GM12878 (cell line): ENCODE measurements at regions not wholly inside any gene's neighbourhood (a gene's known extent, or its start where the extent isn't known, plus 50 kb on each side); places are given as distances from the start of the nearest gene placed in this dataset.

Experiments
- ATAC-seq: fragments of 200-7000 bp; cut with Tn5 transposase; 3 replicates; pipeline ENCODE4 v1.9.1; 2020; ENCODE audit warnings: mild to moderate bottlenecking, moderate library complexity
- BruUV-seq: library from RNA; stranded (reverse); fragments of 400-500 nt; replicated peaks from 2 replicates; lab custom pipeline; 2021; lab: Mats Ljungman, UMichigan
- CTCF ChIA-PET: fragments of 300-600 bp; sonication (Branson Sonifier 250); formaldehyde crosslinking; extraction: SDS; loops from one replicate; lab custom pipeline; 2021; ENCODE audit warnings: inconsistent platforms; lab: Yijun Ruan, JAX
- POLR2A ChIA-PET: fragments of 350-600 bp; formaldehyde crosslinking; extraction: SDS; loops from one replicate; lab custom pipeline; 2021; ENCODE audit warnings: inconsistent platforms; lab: Charles Lee
- RAD21 ChIA-PET: fragments of 300-600 bp; sonication (Branson Sonifier 250); formaldehyde crosslinking; loops from one replicate; lab custom pipeline; 2023; ENCODE audit warnings: antibody characterized with exemption; ENCODE audit not compliant: unreplicated experiment; lab: Charles Lee
- SMC1A ChIA-PET: fragments of 300-600 bp; sonication (Branson Sonifier 250); formaldehyde crosslinking; loops from one replicate; lab custom pipeline; 2023; ENCODE audit not compliant: unreplicated experiment, uncharacterized antibody; lab: Charles Lee
- DNase-seq: peaks from one replicate; pipeline ENCODE4 v3.0.0-alpha.2; 2011; ENCODE audit warnings: low read depth, low spot score
- FAIRE-seq: peaks from 3 replicates; lab custom pipeline; 2011; peaks lifted over from hg19 to GRCh38; lab: Jason Lieb, UNC
- H2AFZ ChIP-seq: 2 replicates; pipeline ENCODE4 v1.6.0; 2011; ENCODE audit warnings: low read depth, low read length, control low read depth; ENCODE audit not compliant: control insufficient read depth
- H3K27ac ChIP-seq: 2 replicates; pipeline ENCODE4 v1.5.1; 2011; ENCODE audit warnings: control low read depth; ENCODE audit not compliant: control insufficient read depth, insufficient read depth
- H3K27me3 ChIP-seq, 2 experiments: replicated peaks in 1 of 2; 2 replicates each; pipeline versions ENCODE4 v1.6.0 to v1.6.1; 2011; ENCODE audit warnings: low read length in 1 of 2; ENCODE audit not compliant: control insufficient read depth in 2 of 2, insufficient read depth in 2 of 2
- H3K36me3 ChIP-seq, 2 experiments: 2 replicates each; pipeline ENCODE4 v1.5.1; 2011; ENCODE audit warnings: low read length in 1 of 2; ENCODE audit not compliant: control insufficient read depth in 2 of 2, insufficient read depth in 2 of 2
- H3K4me1 ChIP-seq: 2 replicates; pipeline ENCODE4 v1.6.1; 2011; ENCODE audit warnings: mild to moderate bottlenecking, low read length, moderate library complexity, mixed read lengths; ENCODE audit not compliant: control insufficient read depth, insufficient read depth
- H3K4me2 ChIP-seq: 2 replicates; pipeline ENCODE4 v1.6.0; 2011; ENCODE audit warnings: control low read depth; ENCODE audit not compliant: control insufficient read depth, insufficient read depth
- H3K4me3 ChIP-seq: fragments of 200-600 bp; sonication (generic); 2 replicates; pipeline ENCODE4 v1.5.1; 2016
- H3K79me2 ChIP-seq: 2 replicates; pipeline ENCODE4 v1.6.0; 2011; ENCODE audit warnings: low read length; ENCODE audit not compliant: control insufficient read depth, insufficient read depth
- H3K9ac ChIP-seq: 2 replicates; pipeline ENCODE4 v1.8.0; 2011; ENCODE audit warnings: low read length, control low read depth, mixed read lengths; ENCODE audit not compliant: control insufficient read depth, insufficient read depth
- H3K9me3 ChIP-seq: replicated peaks from 3 replicates; pipeline ENCODE4 v1.5.1; 2011; ENCODE audit warnings: mild to moderate bottlenecking, low read length; ENCODE audit not compliant: control insufficient read depth, insufficient read depth
- H4K20me1 ChIP-seq: 2 replicates; pipeline ENCODE4 v1.6.0; 2011; ENCODE audit not compliant: control insufficient read depth, insufficient read depth
- ATF7 ChIP-seq: fragments of 450-650 bp; IDR thresholded peaks from 2 replicates; pipeline ENCODE4 v1.6.1; 2016; ENCODE audit warnings: low read depth, mild to moderate bottlenecking
- BMI1 ChIP-seq: fragments of 450-650 bp; IDR thresholded peaks from 2 replicates; pipeline ENCODE4 v1.6.1; 2016; ENCODE audit warnings: mild to moderate bottlenecking, moderate library complexity, borderline replicate concordance
- NFYB ChIP-seq: IDR thresholded peaks from 2 replicates; pipeline ENCODE4 v1.6.1; 2011; ENCODE audit warnings: low read depth, mild to moderate bottlenecking, low read length, improper control_type of control experiment, moderate library complexity; ENCODE audit not compliant: insufficient read depth
- RUNX3 ChIP-seq: IDR thresholded peaks from 2 replicates; pipeline ENCODE4 v1.6.1; 2012; ENCODE audit warnings: low read length, inconsistent platforms
- TBL1XR1 ChIP-seq: IDR thresholded peaks from 2 replicates; pipeline ENCODE4 v1.6.1; 2012; ENCODE audit warnings: low read depth, low read length, improper control_type of control experiment
- ZNF207 ChIP-seq: fragments of 450-650 bp; IDR thresholded peaks from 2 replicates; pipeline ENCODE4 v1.6.1; 2014; ENCODE audit warnings: antibody characterized with exemption, mild to moderate bottlenecking, borderline replicate concordance
- ZZZ3 ChIP-seq: IDR thresholded peaks from 2 replicates; pipeline ENCODE4 v1.6.1; 2011; ENCODE audit warnings: low read depth; ENCODE audit not compliant: control insufficient read depth, insufficient read length
- WGBS: methylation state at CpG from one replicate; pipeline ENCODE4 v1.1.6; 2016; ENCODE audit warnings: low lambda C conversion rate; ENCODE audit not compliant: insufficient replicate concordance, insufficient coverage; ENCODE audit errors: missing lambda C conversion rate; 5-methylcytosine and 5-hydroxymethylcytosine counted together
- in situ Hi-C: fragments of 300-500 bp; cut with MboI; formaldehyde crosslinking; loops from 9 replicates; pipeline ENCODE4 v1.14.3; 2018; ENCODE audit warnings: mixed read lengths
- intact Hi-C: fragments of 100-400 bp; cut with micrococcal nuclease; formaldehyde crosslinking; loops from one replicate; pipeline ENCODE4 v1.14.2; 2022; ENCODE audit not compliant: unreplicated experiment

DNA sequence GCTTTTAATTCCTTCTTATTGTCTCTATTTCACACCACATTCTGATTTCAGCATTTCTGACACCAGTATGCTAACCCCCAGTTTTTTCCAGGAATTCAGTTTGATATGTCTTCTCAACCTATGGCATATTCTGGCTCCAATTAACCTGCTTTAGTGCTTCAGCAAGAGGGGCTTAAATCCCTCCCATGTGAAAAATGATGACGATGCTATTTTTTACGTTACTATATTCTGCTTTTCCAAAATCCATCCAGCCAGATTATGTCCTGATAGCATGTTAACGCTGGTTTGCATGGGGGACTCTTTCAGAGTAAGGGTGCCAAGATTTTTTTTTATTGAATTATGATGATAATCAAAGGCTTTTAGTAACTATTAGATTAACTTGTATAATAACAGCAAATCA lies 163.3 kb upstream of the ADAMTS5 start:
- Histone ChIP-seq H4K20me1 (no peaks in the 10 kb centered on the region), H3K27ac (no peak overlapping the region), H3K4me1 (no peaks in the 10 kb centered on the region), H2AFZ (no peak overlapping the region), H3K4me3 (no peak overlapping the region), H3K4me2 (no peak overlapping the region), H3K79me2 (no peaks in the 10 kb centered on the region), H3K36me3 (no peaks in the 10 kb centered on the region), H3K9ac (no peak overlapping the region), H3K9me3 (no peaks in the 10 kb centered on the region), H3K27me3 (no peaks in the 10 kb centered on the region)
- FAIRE-seq, result no peak
- CTCF ChIA-PET, result no interaction called here
- POLR2A ChIA-PET, result no interaction called here
- no peak for DNase-seq
- SMC1A ChIA-PET, result no interaction called here
- RAD21 ChIA-PET, result no interaction called here
- BruUV-seq, result no TSS peak
- TF ChIP-seq ATF7, result no peak
- intact Hi-C loops (no loop called here), in situ Hi-C loops (no loop called here)
- 5% methylated on average over 3 of the region's 3 CpGs for WGBS
- no peak for ATAC-seq

DNA sequence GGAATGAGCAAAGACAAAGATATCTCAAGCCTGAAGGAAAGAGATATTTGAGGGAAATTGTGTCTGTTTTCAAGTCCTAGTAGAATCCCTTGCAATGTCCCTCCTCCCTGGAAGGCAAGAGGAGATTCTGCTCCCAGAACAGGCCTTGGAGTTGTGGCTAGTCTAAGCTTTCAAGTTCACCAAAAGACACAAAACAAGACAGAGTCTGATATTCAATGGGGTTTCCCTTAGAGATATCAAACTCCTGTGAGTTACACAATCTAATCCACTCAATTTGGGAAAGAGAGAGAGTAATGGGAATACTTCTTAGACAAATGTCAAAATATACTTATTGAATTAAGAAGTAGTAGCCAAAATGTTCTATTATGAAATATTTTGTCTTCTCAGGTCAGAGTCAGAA lies 162.8 kb upstream of the ADAMTS5 start:
- in situ Hi-C loops, result no loop called here

More for the DNA sequence above, 162.8 kb upstream of the ADAMTS5 start:
- H3K4me3 ChIP-seq, result no peak overlapping the region
- no TSS peak for BruUV-seq
- no peaks in the 10 kb centered on the region for H3K9me3 ChIP-seq
- TF ChIP-seq ZNF207, result no peak
- TF ChIP-seq BMI1, result no peak
- no peak for TF ChIP-seq TBL1XR1
- no peak for TF ChIP-seq ZZZ3
- TF ChIP-seq NFYB, result no peak
- TF ChIP-seq RUNX3, result no peak
- TF ChIP-seq, all 136 proteins: peak for 0
- Histone ChIP-seq H3K4me1 (no peaks in the 10 kb centered on the region), H3K9ac (no peak overlapping the region), H3K4me2 (no peak overlapping the region), H3K27ac (no peak overlapping the region), H3K27me3 (no peaks in the 10 kb centered on the region), H3K79me2 (no peaks in the 10 kb centered on the region), H4K20me1 (no peaks in the 10 kb centered on the region), H2AFZ (no peak overlapping the region), H3K36me3 (no peaks in the 10 kb centered on the region)
- ChIA-PET POLR2A (no interaction called here), RAD21 (no interaction called here), CTCF (no interaction called here), SMC1A (no interaction called here)
- intact Hi-C loops, result no loop called here
- ATAC-seq (no peak), FAIRE-seq (no peak), DNase-seq (no peak)
